Hepatocyte (in vitro differentiated cells): ENCODE measurements at regions not wholly inside any gene's neighbourhood (a gene's known extent, or its start where the extent isn't known, plus 50 kb on each side); places are given as distances from the start of the nearest gene placed in this dataset.
A peak's percentile ranks its signal among the peaks of the same experiment; 100 is the strongest.

Experiments
- DNase-seq: peaks from one replicate; pipeline ENCODE4 v3.0.0-alpha.2; 2016; ENCODE audit warnings: low spot score
- H2AFZ ChIP-seq: fragments of 200-600 bp; sonication (generic); 2 replicates; pipeline ENCODE4 v1.6.0; 2016; ENCODE audit warnings: antibody characterized with exemption, mild to moderate bottlenecking
- H3K27ac ChIP-seq: fragments of 200-600 bp; sonication (generic); 2 replicates; pipeline ENCODE4 v1.5.1; 2016; ENCODE audit warnings: mild to moderate bottlenecking
- H3K27me3 ChIP-seq: fragments of 200-600 bp; sonication (generic); 2 replicates; pipeline ENCODE4 v1.6.1; 2016
- H3K36me3 ChIP-seq: fragments of 200-600 bp; sonication (generic); replicated peaks from 2 replicates; pipeline ENCODE4 v1.5.1; 2016; ENCODE audit warnings: low read depth; ENCODE audit not compliant: insufficient read depth
- H3K4me1 ChIP-seq: fragments of 200-600 bp; sonication (generic); 2 replicates; pipeline ENCODE4 v1.5.1; 2016; ENCODE audit warnings: mild to moderate bottlenecking, moderate library complexity; ENCODE audit not compliant: insufficient read depth
- H3K4me2 ChIP-seq: fragments of 200-600 bp; sonication (generic); 2 replicates; pipeline ENCODE4 v1.6.0; 2016
- H3K4me3 ChIP-seq: fragments of 200-600 bp; sonication (generic); 2 replicates; pipeline ENCODE4 v1.5.1; 2016; ENCODE audit warnings: mild to moderate bottlenecking
- H3K79me2 ChIP-seq: fragments of 200-600 bp; sonication (generic); 2 replicates; pipeline ENCODE4 v1.6.0; 2017; ENCODE audit warnings: mild to moderate bottlenecking
- H3K9me2 ChIP-seq: fragments of 200-600 bp; sonication (generic); replicated peaks from 2 replicates; pipeline ENCODE4 v1.6.0; 2017; ENCODE audit warnings: mild to moderate bottlenecking; ENCODE audit not compliant: insufficient read depth
- H3K9me3 ChIP-seq: fragments of 200-600 bp; sonication (generic); 2 replicates; pipeline ENCODE4 v1.5.1; 2016; ENCODE audit warnings: low read depth, mild to moderate bottlenecking
- H4K20me1 ChIP-seq: fragments of 200-600 bp; sonication (generic); 2 replicates; pipeline ENCODE4 v1.6.0; 2016; ENCODE audit warnings: mild to moderate bottlenecking; ENCODE audit not compliant: insufficient read depth, poor library complexity, severe bottlenecking
- CTCF ChIP-seq: fragments of 200-600 bp; sonication (generic); IDR thresholded peaks from 2 replicates; pipeline ENCODE4 v1.5.1; 2016; ENCODE audit warnings: antibody characterized with exemption, mild to moderate bottlenecking; ENCODE audit not compliant: poor library complexity
- EZH2 ChIP-seq: fragments of 200-600 bp; sonication (generic); IDR thresholded peaks from 2 replicates; pipeline ENCODE4 v1.6.1; 2016; ENCODE audit warnings: antibody characterized with exemption, mild to moderate bottlenecking, borderline replicate concordance
- EZH2phosphoT487 ChIP-seq: fragments of 200-600 bp; sonication (generic); IDR thresholded peaks from one replicate; pipeline ENCODE4 v1.6.1; 2018; ENCODE audit warnings: antibody characterized with exemption, mild to moderate bottlenecking, low read depth, moderate library complexity; ENCODE audit not compliant: unreplicated experiment, severe bottlenecking
- WGBS: methylation state at CpG from one replicate; pipeline ENCODE4 v1.1.6; 2016; ENCODE audit warnings: low lambda C conversion rate; ENCODE audit errors: missing lambda C conversion rate; 5-methylcytosine and 5-hydroxymethylcytosine counted together

- no peak overlapping the region for H2AFZ ChIP-seq
- no peak for DNase-seq
- no peaks in the 10 kb centered on the region for H3K27me3 ChIP-seq
- no peaks in the 10 kb centered on the region for H3K79me2 ChIP-seq
- H3K9me2 ChIP-seq, result no peaks in the 10 kb centered on the region
- H3K9me3 ChIP-seq, result no peaks in the 10 kb centered on the region
- no peak for TF ChIP-seq EZH2
- no peak for TF ChIP-seq CTCF
- no peak for TF ChIP-seq EZH2phosphoT487
- H3K4me2 ChIP-seq, result no peak overlapping the region
- no peaks in the 10 kb centered on the region for H3K36me3 ChIP-seq
- H3K27ac ChIP-seq, result no peak overlapping the region
- WGBS, result 88% methylated on average over 8 of the region's 8 CpGs
- H3K4me3 ChIP-seq, result no peak overlapping the region
- H4K20me1 ChIP-seq, result no peaks in the 10 kb centered on the region
- H3K4me1 ChIP-seq, result peaks cover 4% of the 10 kb centered on the region
Observed at GRCh38 chr1:234680331-234680904, 70.4 kb upstream of the IRF2BP2 start.

GRCh38 chr1:234676103-234676594 lies 66.2 kb upstream of the IRF2BP2 start:
- no peak for TF ChIP-seq CTCF
- no peak for TF ChIP-seq EZH2phosphoT487
- no peak for TF ChIP-seq EZH2
- Histone ChIP-seq H3K4me2 (peak overlapping the region; percentile 78), H3K27me3 (no peaks in the 10 kb centered on the region), H3K36me3 (no peaks in the 10 kb centered on the region), H4K20me1 (no peaks in the 10 kb centered on the region), H3K27ac (peak overlapping the region; percentile 63), H3K79me2 (no peaks in the 10 kb centered on the region), H3K4me3 (peak overlapping the region; percentile 36), H3K9me3 (no peaks in the 10 kb centered on the region), H2AFZ (peak overlapping the region; percentile 88), H3K4me1 (peaks cover 12% of the 10 kb centered on the region), H3K9me2 (no peaks in the 10 kb centered on the region)
- peak; percentile 80 for DNase-seq
- 13% methylated on average over 13 of the region's 13 CpGs for WGBS

- Histone ChIP-seq H3K9me2 (no peaks in the 10 kb centered on the region), H4K20me1 (no peaks in the 10 kb centered on the region), H3K4me2 (peak overlapping the region; percentile 78), H3K36me3 (no peaks in the 10 kb centered on the region), H3K4me3 (no peak overlapping the region), H3K27ac (peak overlapping the region; percentile 63), H3K9me3 (no peaks in the 10 kb centered on the region), H3K79me2 (no peaks in the 10 kb centered on the region), H2AFZ (peak overlapping the region; percentile 88), H3K4me1 (peaks cover 13% of the 10 kb centered on the region), H3K27me3 (no peaks in the 10 kb centered on the region)
- WGBS, result 93% methylated on average over 6 of the region's 6 CpGs
- DNase-seq, result no peak
- no peak for TF ChIP-seq CTCF
- TF ChIP-seq EZH2, result no peak
- no peak for TF ChIP-seq EZH2phosphoT487
Observed at GRCh38 chr1:234675572-234675971, 65.6 kb upstream of the IRF2BP2 start.

GRCh38 chr1:234675006-234675405 lies 65.0 kb upstream of the IRF2BP2 start:
- Histone ChIP-seq H3K9me2 (no peaks in the 10 kb centered on the region), H3K4me1 (peaks cover 18% of the 10 kb centered on the region), H3K4me2 (no peak overlapping the region), H4K20me1 (no peaks in the 10 kb centered on the region), H3K4me3 (no peak overlapping the region), H3K36me3 (no peaks in the 10 kb centered on the region), H3K79me2 (no peaks in the 10 kb centered on the region), H3K27me3 (no peaks in the 10 kb centered on the region), H2AFZ (no peak overlapping the region), H3K9me3 (no peaks in the 10 kb centered on the region), H3K27ac (no peak overlapping the region)
- TF ChIP-seq CTCF (no peak), EZH2 (no peak), EZH2phosphoT487 (no peak)
- DNase-seq, result no peak
- WGBS, result 98% methylated on average over 4 of the region's 4 CpGs
